Hepatocyte (in vitro differentiated cells): ENCODE measurements at regions not wholly inside any gene's neighbourhood (a gene's known extent, or its start where the extent isn't known, plus 50 kb on each side); places are given as distances from the start of the nearest gene placed in this dataset.

ENCODE experiments used
- CTCF ChIP-seq: fragments of 200-600 bp; sonication (generic); IDR thresholded peaks from 2 replicates; pipeline ENCODE4 v1.5.1; 2016; ENCODE audit warnings: antibody characterized with exemption, mild to moderate bottlenecking; ENCODE audit not compliant: poor library complexity
- EZH2 ChIP-seq: fragments of 200-600 bp; sonication (generic); IDR thresholded peaks from 2 replicates; pipeline ENCODE4 v1.6.1; 2016; ENCODE audit warnings: antibody characterized with exemption, mild to moderate bottlenecking, borderline replicate concordance

GRCh38 chr5:94045839-94046782 is 304.7 kb upstream of the POU5F2 start:
- TF ChIP-seq EZH2 (no peak), CTCF (no peak)
